ENCODE measurements at regions not wholly inside any gene's neighbourhood (a gene's known extent, or its start where the extent isn't known, plus 50 kb on each side); places are given as distances from the start of the nearest gene placed in this dataset.

- Histone ChIP-seq H3K9me3 (ENCODE audit: control insufficient read depth, low read length) (peaks cover 7% of the 10 kb centered on the region), H3K27ac (ENCODE audit: low read length, poor library complexity, severe bottlenecking) (no peak overlapping the region), H3K4me1 (ENCODE audit: control insufficient read depth, insufficient read depth, low read depth, low read length) (no peaks in the 10 kb centered on the region), H2BK12ac (ENCODE audit: low read length in 2 of 2) (no peak overlapping the region), H2AFZ (ENCODE audit: low read depth, low read length) (no peak overlapping the region), H3K9ac (ENCODE audit: low read length) (no peak overlapping the region), H3K4me2 (ENCODE audit: low read length, poor library complexity, severe bottlenecking) (no peak overlapping the region), H3K14ac (ENCODE audit: low read length in 2 of 2) (no peak overlapping the region), H3K23ac (ENCODE audit: low read length in 2 of 2) (no peak overlapping the region), H2AK5ac (ENCODE audit: low read length, severe bottlenecking) (no peak overlapping the region), H2BK120ac (ENCODE audit: low read depth, low read length) (no peak overlapping the region), H3K36me3 (ENCODE audit: control insufficient read depth in 1 of 2, insufficient read depth in 2 of 2, low read depth in 1 of 2, low read length in 2 of 2) (no peaks in the 10 kb centered on the region), H3K4ac (ENCODE audit: low read depth in 1 of 2, low read length in 2 of 2) (no peak overlapping the region), H2BK5ac (ENCODE audit: low read depth, low read length, poor library complexity, severe bottlenecking) (no peak overlapping the region), H3K18ac (ENCODE audit: low read depth in 1 of 2, low read length in 2 of 2) (no peak overlapping the region), H4K91ac (ENCODE audit: low read length) (no peak overlapping the region), H3K79me1 (replicated peaks; ENCODE audit: low read length, poor library complexity, severe bottlenecking) (no peaks in the 10 kb centered on the region), H3K4me3 (ENCODE audit: insufficient read depth in 1 of 2, low read depth in 1 of 2, low read length in 2 of 2) (no peak overlapping the region), H4K8ac (ENCODE audit: low read length) (no peak overlapping the region), H3K27me3 (ENCODE audit: control insufficient read depth in 1 of 2, insufficient read depth in 1 of 2, low read length in 2 of 2) (no peaks in the 10 kb centered on the region), H2BK15ac (ENCODE audit: low read depth, poor library complexity, severe bottlenecking) (no peak overlapping the region)
- no peak for DNase-seq
- WGBS, result 71% methylated on average over 1 of the region's 1 CpG
Measured at GRCh38 chr18:42222557-42222956, 267.5 kb downstream of the PIK3C3 start.

- H3K14ac ChIP-seq (ENCODE audit: low read length in 2 of 2), result no peak overlapping the region
- no peak overlapping the region for H2BK5ac ChIP-seq (ENCODE audit: low read depth, low read length, poor library complexity, severe bottlenecking)
- H3K36me3 ChIP-seq (ENCODE audit: control insufficient read depth in 1 of 2, insufficient read depth in 2 of 2, low read depth in 1 of 2, low read length in 2 of 2), result no peaks in the 10 kb centered on the region
Measured at GRCh38 chr18:42228581-42228980, 273.5 kb downstream of the PIK3C3 start.

DNA sequence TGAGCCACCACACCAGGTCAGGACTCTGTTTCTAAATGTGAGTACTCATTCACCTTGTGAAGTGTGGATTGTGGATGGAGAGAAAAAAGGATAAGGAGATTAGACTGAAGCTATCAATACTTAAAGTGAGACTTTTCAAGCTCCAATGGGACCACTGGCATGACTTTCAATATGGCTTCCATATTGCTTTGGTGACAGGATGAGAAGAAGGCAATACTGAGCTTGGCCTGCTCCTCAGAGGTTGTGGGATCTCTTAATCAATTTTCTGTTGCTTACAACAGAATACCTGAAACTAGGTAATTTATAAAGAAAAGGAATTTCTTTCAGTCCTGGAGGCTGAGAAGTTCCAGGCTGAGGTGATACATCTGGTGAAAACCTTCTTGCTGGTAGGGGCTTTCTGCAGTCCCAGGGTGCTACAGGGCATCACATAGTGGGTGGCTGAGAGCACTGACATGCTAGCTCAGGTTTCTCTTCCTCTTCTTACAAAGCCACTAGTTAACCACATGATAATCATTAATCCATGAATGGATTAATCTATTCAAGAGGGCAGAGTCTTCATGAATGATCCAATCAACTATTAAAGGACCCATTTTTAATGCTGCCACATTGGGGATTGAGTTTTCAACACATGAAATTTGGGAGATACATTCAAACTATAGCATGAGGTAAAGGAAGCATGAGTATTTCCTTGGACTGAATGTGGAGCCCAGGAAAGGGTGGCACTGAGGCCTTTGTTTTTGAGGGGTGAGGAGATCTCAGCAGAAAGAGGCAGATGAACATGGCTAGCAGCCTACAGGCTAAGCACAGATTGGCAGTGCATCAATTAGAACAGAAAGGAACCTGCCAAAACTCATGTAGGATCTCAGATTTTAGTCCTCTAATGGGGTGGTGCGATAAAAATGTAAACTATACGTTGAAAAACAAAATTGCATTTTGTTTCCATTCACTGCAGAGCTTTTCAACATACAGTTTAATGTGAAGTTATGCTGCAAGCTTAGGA lies 274.5 kb downstream of the PIK3C3 start:
- H3K4me3 ChIP-seq (ENCODE audit: insufficient read depth in 1 of 2, low read depth in 1 of 2, low read length in 2 of 2), result no peak overlapping the region
- H3K9ac ChIP-seq (ENCODE audit: low read length), result no peak overlapping the region
- H3K18ac ChIP-seq (ENCODE audit: low read depth in 1 of 2, low read length in 2 of 2), result no peak overlapping the region
- no peak overlapping the region for H3K4me2 ChIP-seq (ENCODE audit: low read length, poor library complexity, severe bottlenecking)
- H2BK12ac ChIP-seq (ENCODE audit: low read length in 2 of 2), result no peak overlapping the region
- no peak overlapping the region for H2BK120ac ChIP-seq (ENCODE audit: low read depth, low read length)
- 76% methylated on average over 2 of the region's 2 CpGs for WGBS
- H4K8ac ChIP-seq (ENCODE audit: low read length), result no peak overlapping the region
- H3K79me1 ChIP-seq (replicated peaks; ENCODE audit: low read length, poor library complexity, severe bottlenecking), result no peaks in the 10 kb centered on the region
- no peak overlapping the region for H4K91ac ChIP-seq (ENCODE audit: low read length)
- H3K23ac ChIP-seq (ENCODE audit: low read length in 2 of 2), result no peak overlapping the region
- H3K9me3 ChIP-seq (ENCODE audit: control insufficient read depth, low read length), result no peaks in the 10 kb centered on the region
- H3K27me3 ChIP-seq (ENCODE audit: control insufficient read depth in 1 of 2, insufficient read depth in 1 of 2, low read length in 2 of 2), result no peaks in the 10 kb centered on the region
- H3K14ac ChIP-seq (ENCODE audit: low read length in 2 of 2), result no peak overlapping the region
- no peak overlapping the region for H2BK15ac ChIP-seq (ENCODE audit: low read depth, poor library complexity, severe bottlenecking)
- H3K27ac ChIP-seq (ENCODE audit: low read length, poor library complexity, severe bottlenecking), result no peak overlapping the region
- H3K4ac ChIP-seq (ENCODE audit: low read depth in 1 of 2, low read length in 2 of 2), result no peak overlapping the region
- no peak overlapping the region for H2AFZ ChIP-seq (ENCODE audit: low read depth, low read length)
- DNase-seq, result no peak
- H2BK5ac ChIP-seq (ENCODE audit: low read depth, low read length, poor library complexity, severe bottlenecking), result no peak overlapping the region
- no peaks in the 10 kb centered on the region for H3K4me1 ChIP-seq (ENCODE audit: control insufficient read depth, insufficient read depth, low read depth, low read length)
- H2AK5ac ChIP-seq (ENCODE audit: low read length, severe bottlenecking), result no peak overlapping the region
- H3K36me3 ChIP-seq (ENCODE audit: control insufficient read depth in 1 of 2, insufficient read depth in 2 of 2, low read depth in 1 of 2, low read length in 2 of 2), result no peaks in the 10 kb centered on the region

More at GRCh38 chr18:42228581-42228980, 273.5 kb downstream of the PIK3C3 start:
- 100% methylated on average over 1 of the region's 1 CpG for WGBS
- no peak overlapping the region for H2BK120ac ChIP-seq (ENCODE audit: low read depth, low read length)
- H2AK5ac ChIP-seq (ENCODE audit: low read length, severe bottlenecking), result no peak overlapping the region
- no peak overlapping the region for H3K4me2 ChIP-seq (ENCODE audit: low read length, poor library complexity, severe bottlenecking)
- no peaks in the 10 kb centered on the region for H3K4me1 ChIP-seq (ENCODE audit: control insufficient read depth, insufficient read depth, low read depth, low read length)
- H3K27me3 ChIP-seq (ENCODE audit: control insufficient read depth in 1 of 2, insufficient read depth in 1 of 2, low read length in 2 of 2), result no peaks in the 10 kb centered on the region
- no peak overlapping the region for H3K4me3 ChIP-seq (ENCODE audit: insufficient read depth in 1 of 2, low read depth in 1 of 2, low read length in 2 of 2)
- no peak overlapping the region for H3K9ac ChIP-seq (ENCODE audit: low read length)
- DNase-seq, result no peak
- no peaks in the 10 kb centered on the region for H3K9me3 ChIP-seq (ENCODE audit: control insufficient read depth, low read length)
- no peak overlapping the region for H4K8ac ChIP-seq (ENCODE audit: low read length)
- H2AFZ ChIP-seq (ENCODE audit: low read depth, low read length), result no peak overlapping the region
- H4K91ac ChIP-seq (ENCODE audit: low read length), result no peak overlapping the region
- H2BK12ac ChIP-seq (ENCODE audit: low read length in 2 of 2), result no peak overlapping the region
- no peak overlapping the region for H3K27ac ChIP-seq (ENCODE audit: low read length, poor library complexity, severe bottlenecking)
- no peak overlapping the region for H2BK15ac ChIP-seq (ENCODE audit: low read depth, poor library complexity, severe bottlenecking)
- no peaks in the 10 kb centered on the region for H3K79me1 ChIP-seq (replicated peaks; ENCODE audit: low read length, poor library complexity, severe bottlenecking)
- H3K4ac ChIP-seq (ENCODE audit: low read depth in 1 of 2, low read length in 2 of 2), result no peak overlapping the region
- H3K18ac ChIP-seq (ENCODE audit: low read depth in 1 of 2, low read length in 2 of 2), result no peak overlapping the region
- no peak overlapping the region for H3K23ac ChIP-seq (ENCODE audit: low read length in 2 of 2)

DNA sequence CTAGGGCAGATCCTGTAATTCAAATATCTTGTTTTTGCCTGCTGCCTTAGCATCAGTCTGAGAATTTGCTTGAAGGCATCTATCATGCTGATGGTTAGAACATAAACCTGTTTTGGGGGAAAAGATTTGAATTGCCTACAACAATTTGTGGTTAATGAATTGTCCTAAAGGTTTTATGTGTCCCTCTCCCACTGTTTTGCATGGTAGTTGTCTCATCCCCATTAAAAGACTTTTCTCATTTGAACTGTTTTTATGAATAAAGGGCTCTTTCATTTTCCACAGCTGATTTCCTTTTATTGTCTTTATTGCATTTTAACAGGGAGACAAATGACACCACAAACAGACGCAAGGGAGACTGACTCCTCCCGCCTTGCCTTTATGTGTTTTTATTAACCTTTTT lies 275.6 kb downstream of the PIK3C3 start:
- H2BK15ac ChIP-seq (ENCODE audit: low read depth, poor library complexity, severe bottlenecking), result no peak overlapping the region
- no peak overlapping the region for H2BK120ac ChIP-seq (ENCODE audit: low read depth, low read length)
- no peak overlapping the region for H3K14ac ChIP-seq (ENCODE audit: low read length in 2 of 2)
- H3K23ac ChIP-seq (ENCODE audit: low read length in 2 of 2), result no peak overlapping the region
- no peak overlapping the region for H3K18ac ChIP-seq (ENCODE audit: low read depth in 1 of 2, low read length in 2 of 2)
- H3K27me3 ChIP-seq (ENCODE audit: control insufficient read depth in 1 of 2, insufficient read depth in 1 of 2, low read length in 2 of 2), result no peaks in the 10 kb centered on the region
- H3K36me3 ChIP-seq (ENCODE audit: control insufficient read depth in 1 of 2, insufficient read depth in 2 of 2, low read depth in 1 of 2, low read length in 2 of 2), result no peaks in the 10 kb centered on the region
- 88% methylated on average over 2 of the region's 2 CpGs for WGBS
- no peak overlapping the region for H2AFZ ChIP-seq (ENCODE audit: low read depth, low read length)
- no peak overlapping the region for H4K91ac ChIP-seq (ENCODE audit: low read length)
- no peak overlapping the region for H3K4me2 ChIP-seq (ENCODE audit: low read length, poor library complexity, severe bottlenecking)
- H2BK5ac ChIP-seq (ENCODE audit: low read depth, low read length, poor library complexity, severe bottlenecking), result no peak overlapping the region
- H3K27ac ChIP-seq (ENCODE audit: low read length, poor library complexity, severe bottlenecking), result no peak overlapping the region
- no peak overlapping the region for H4K8ac ChIP-seq (ENCODE audit: low read length)
- H2AK5ac ChIP-seq (ENCODE audit: low read length, severe bottlenecking), result no peak overlapping the region
- H3K9me3 ChIP-seq (ENCODE audit: control insufficient read depth, low read length), result no peaks in the 10 kb centered on the region
- no peak for DNase-seq
- H3K9ac ChIP-seq (ENCODE audit: low read length), result no peak overlapping the region
- H3K4me1 ChIP-seq (ENCODE audit: control insufficient read depth, insufficient read depth, low read depth, low read length), result no peaks in the 10 kb centered on the region
- H2BK12ac ChIP-seq (ENCODE audit: low read length in 2 of 2), result no peak overlapping the region
- no peak overlapping the region for H3K4ac ChIP-seq (ENCODE audit: low read depth in 1 of 2, low read length in 2 of 2)
- no peaks in the 10 kb centered on the region for H3K79me1 ChIP-seq (replicated peaks; ENCODE audit: low read length, poor library complexity, severe bottlenecking)
- no peak overlapping the region for H3K4me3 ChIP-seq (ENCODE audit: insufficient read depth in 1 of 2, low read depth in 1 of 2, low read length in 2 of 2)

Data from mesenchymal stem cell (in vitro differentiated cells and primary cell).